T-helper 2 cell treated with Interferon-gamma antibody and Interleukin-4, amounts not matched to agents 5 μg/mL and 100 μg/mL, for 36 hours (primary cell): ENCODE measurements at regions not wholly inside any gene's neighbourhood (a gene's known extent, or its start where the extent isn't known, plus 50 kb on each side); places are given as distances from the start of the nearest gene placed in this dataset.

Experiments used
- DNase-seq: peaks from one replicate; pipeline ENCODE4 v3.0.0; 2021; ENCODE audit warnings: low spot score
- H3K27ac Mint-ChIP-seq: one replicate; pipeline ENCODE4 v1.8.0; 2021; ENCODE audit warnings: mild to moderate bottlenecking, mixed read lengths
- H3K27me3 Mint-ChIP-seq: one replicate; pipeline ENCODE4 v1.8.0; 2021; ENCODE audit warnings: low read depth, mixed read lengths
- H3K36me3 Mint-ChIP-seq: one replicate; pipeline ENCODE4 v1.8.0; 2021; ENCODE audit warnings: low read depth, mixed read lengths
- H3K4me1 Mint-ChIP-seq: one replicate; pipeline ENCODE4 v1.8.0; 2021; ENCODE audit warnings: low read depth, mixed read lengths
- H3K4me3 Mint-ChIP-seq: one replicate; pipeline ENCODE4 v1.8.0; 2022; ENCODE audit warnings: mild to moderate bottlenecking, moderate library complexity, mixed read lengths
- H3K9me3 Mint-ChIP-seq: one replicate; pipeline ENCODE4 v1.8.0; 2021; ENCODE audit warnings: mixed read lengths

GRCh38 chr17:62913991-62914570 is 52.0 kb upstream of the TANC2 start:
- DNase-seq = no peak
- Mint-ChIP-seq H3K36me3 (no peaks in the 10 kb centered on the region), H3K9me3 (no peaks in the 10 kb centered on the region), H3K4me3 (no peak overlapping the region), H3K4me1 (no peaks in the 10 kb centered on the region), H3K27ac (no peak overlapping the region), H3K27me3 (peaks cover 7% of the 10 kb centered on the region)

- no peaks in the 10 kb centered on the region for H3K9me3 Mint-ChIP-seq
- DNase-seq = no peak
- H3K4me3 Mint-ChIP-seq = no peak overlapping the region
- H3K36me3 Mint-ChIP-seq = no peaks in the 10 kb centered on the region
- no peaks in the 10 kb centered on the region for H3K4me1 Mint-ChIP-seq
- H3K27ac Mint-ChIP-seq = no peak overlapping the region
- peaks cover 7% of the 10 kb centered on the region for H3K27me3 Mint-ChIP-seq
These were observed 53.7 kb upstream of the TANC2 start for GRCh38 chr17:62912363-62912762.

- Mint-ChIP-seq H3K27me3 (peaks cover 7% of the 10 kb centered on the region), H3K27ac (no peak overlapping the region), H3K9me3 (no peaks in the 10 kb centered on the region), H3K4me1 (no peaks in the 10 kb centered on the region), H3K36me3 (no peaks in the 10 kb centered on the region), H3K4me3 (no peak overlapping the region)
- no peak for DNase-seq
These were observed 54.9 kb upstream of the TANC2 start for GRCh38 chr17:62911114-62911513.

GRCh38 chr17:62910277-62910676 is 55.8 kb upstream of the TANC2 start:
- H3K36me3 Mint-ChIP-seq = no peaks in the 10 kb centered on the region
- no peak overlapping the region for H3K4me3 Mint-ChIP-seq
- no peaks in the 10 kb centered on the region for H3K4me1 Mint-ChIP-seq
- no peak overlapping the region for H3K27ac Mint-ChIP-seq
- H3K27me3 Mint-ChIP-seq = peaks cover 7% of the 10 kb centered on the region
- no peak for DNase-seq
- H3K9me3 Mint-ChIP-seq = no peaks in the 10 kb centered on the region

- no peak overlapping the region for H3K4me3 Mint-ChIP-seq
- no peaks in the 10 kb centered on the region for H3K4me1 Mint-ChIP-seq
These were observed 58.1 kb upstream of the TANC2 start for GRCh38 chr17:62907961-62908360.

GRCh38 chr17:62906881-62907280 is 59.2 kb upstream of the TANC2 start:
- no peaks in the 10 kb centered on the region for H3K4me1 Mint-ChIP-seq
- H3K27ac Mint-ChIP-seq = no peak overlapping the region
- no peaks in the 10 kb centered on the region for H3K9me3 Mint-ChIP-seq
- no peaks in the 10 kb centered on the region for H3K36me3 Mint-ChIP-seq
- no peak for DNase-seq
- no peak overlapping the region for H3K4me3 Mint-ChIP-seq
- H3K27me3 Mint-ChIP-seq = peaks cover 4% of the 10 kb centered on the region

More at GRCh38 chr17:62907961-62908360, 58.1 kb upstream of the TANC2 start:
- DNase-seq = no peak
- peaks cover 9% of the 10 kb centered on the region for H3K27me3 Mint-ChIP-seq
- H3K9me3 Mint-ChIP-seq = no peaks in the 10 kb centered on the region
- H3K36me3 Mint-ChIP-seq = no peaks in the 10 kb centered on the region
- no peak overlapping the region for H3K27ac Mint-ChIP-seq

- Mint-ChIP-seq H3K36me3 (no peaks in the 10 kb centered on the region), H3K27me3 (peaks cover 2% of the 10 kb centered on the region), H3K9me3 (no peaks in the 10 kb centered on the region), H3K4me1 (no peaks in the 10 kb centered on the region), H3K4me3 (no peak overlapping the region), H3K27ac (no peak overlapping the region)
- no peak for DNase-seq
These were observed 60.8 kb upstream of the TANC2 start for GRCh38 chr17:62905233-62905632.

GRCh38 chr17:62902531-62903220 is 63.4 kb upstream of the TANC2 start:
- Mint-ChIP-seq H3K4me1 (no peaks in the 10 kb centered on the region), H3K27ac (no peak overlapping the region), H3K4me3 (no peak overlapping the region), H3K27me3 (peaks cover 2% of the 10 kb centered on the region), H3K36me3 (no peaks in the 10 kb centered on the region), H3K9me3 (no peaks in the 10 kb centered on the region)
- no peak for DNase-seq

- no peaks in the 10 kb centered on the region for H3K36me3 Mint-ChIP-seq
- no peaks in the 10 kb centered on the region for H3K4me1 Mint-ChIP-seq
- H3K27ac Mint-ChIP-seq = no peak overlapping the region
- H3K27me3 Mint-ChIP-seq = peaks cover 2% of the 10 kb centered on the region
- no peak overlapping the region for H3K4me3 Mint-ChIP-seq
- H3K9me3 Mint-ChIP-seq = no peaks in the 10 kb centered on the region
- DNase-seq = no peak
These were observed 64.5 kb upstream of the TANC2 start for GRCh38 chr17:62901544-62901943.

GRCh38 chr17:62900096-62900495 is 65.9 kb upstream of the TANC2 start:
- Mint-ChIP-seq H3K4me1 (no peaks in the 10 kb centered on the region), H3K4me3 (no peak overlapping the region), H3K27me3 (peaks cover 4% of the 10 kb centered on the region), H3K9me3 (no peaks in the 10 kb centered on the region), H3K36me3 (no peaks in the 10 kb centered on the region), H3K27ac (no peak overlapping the region)
- DNase-seq = no peak

GRCh38 chr17:62899361-62899760 is 66.7 kb upstream of the TANC2 start:
- Mint-ChIP-seq H3K27me3 (peaks cover 4% of the 10 kb centered on the region), H3K36me3 (no peaks in the 10 kb centered on the region), H3K9me3 (no peaks in the 10 kb centered on the region), H3K4me1 (no peaks in the 10 kb centered on the region), H3K27ac (no peak overlapping the region), H3K4me3 (no peak overlapping the region)
- DNase-seq = no peak

GRCh38 chr17:62898239-62898864 is 67.7 kb upstream of the TANC2 start:
- Mint-ChIP-seq H3K36me3 (no peaks in the 10 kb centered on the region), H3K9me3 (no peaks in the 10 kb centered on the region), H3K27ac (no peak overlapping the region), H3K27me3 (peaks cover 4% of the 10 kb centered on the region), H3K4me3 (no peak overlapping the region), H3K4me1 (no peaks in the 10 kb centered on the region)
- no peak for DNase-seq

- Mint-ChIP-seq H3K36me3 (no peaks in the 10 kb centered on the region), H3K4me3 (no peak overlapping the region), H3K27me3 (peaks cover 2% of the 10 kb centered on the region), H3K4me1 (peaks cover 3% of the 10 kb centered on the region), H3K27ac (no peak overlapping the region), H3K9me3 (no peaks in the 10 kb centered on the region)
- no peak for DNase-seq
These were observed 68.3 kb upstream of the TANC2 start for GRCh38 chr17:62897706-62898105.

GRCh38 chr17:62895320-62896301 is 70.4 kb upstream of the TANC2 start:
- H3K27me3 Mint-ChIP-seq = peaks cover 2% of the 10 kb centered on the region
- no peak overlapping the region for H3K27ac Mint-ChIP-seq
- no peaks in the 10 kb centered on the region for H3K36me3 Mint-ChIP-seq
- peaks cover 3% of the 10 kb centered on the region for H3K4me1 Mint-ChIP-seq
- no peaks in the 10 kb centered on the region for H3K9me3 Mint-ChIP-seq
- H3K4me3 Mint-ChIP-seq = no peak overlapping the region
- DNase-seq = no peak
